GM12878 (cell line): ENCODE measurements at regions not wholly inside any gene's neighbourhood (a gene's known extent, or its start where the extent isn't known, plus 50 kb on each side); places are given as distances from the start of the nearest gene placed in this dataset.

ENCODE experiments used
- ATAC-seq: fragments of 200-7000 bp; cut with Tn5 transposase; 3 replicates; pipeline ENCODE4 v1.9.1; 2020; ENCODE audit warnings: mild to moderate bottlenecking, moderate library complexity
- BruUV-seq: library from RNA; stranded (reverse); fragments of 400-500 nt; replicated peaks from 2 replicates; lab custom pipeline; 2021; lab: Mats Ljungman, UMichigan
- CTCF ChIA-PET: fragments of 300-600 bp; sonication (Branson Sonifier 250); formaldehyde crosslinking; extraction: SDS; loops from one replicate; lab custom pipeline; 2021; ENCODE audit warnings: inconsistent platforms; lab: Yijun Ruan, JAX
- POLR2A ChIA-PET: fragments of 350-600 bp; formaldehyde crosslinking; extraction: SDS; loops from one replicate; lab custom pipeline; 2021; ENCODE audit warnings: inconsistent platforms; lab: Charles Lee
- RAD21 ChIA-PET: fragments of 300-600 bp; sonication (Branson Sonifier 250); formaldehyde crosslinking; loops from one replicate; lab custom pipeline; 2023; ENCODE audit warnings: antibody characterized with exemption; ENCODE audit not compliant: unreplicated experiment; lab: Charles Lee
- SMC1A ChIA-PET: fragments of 300-600 bp; sonication (Branson Sonifier 250); formaldehyde crosslinking; loops from one replicate; lab custom pipeline; 2023; ENCODE audit not compliant: unreplicated experiment, uncharacterized antibody; lab: Charles Lee
- DNase-seq: peaks from one replicate; pipeline ENCODE4 v3.0.0-alpha.2; 2011; ENCODE audit warnings: low read depth, low spot score
- FAIRE-seq: peaks from 3 replicates; lab custom pipeline; 2011; peaks lifted over from hg19 to GRCh38; lab: Jason Lieb, UNC
- H2AFZ ChIP-seq: 2 replicates; pipeline ENCODE4 v1.6.0; 2011; ENCODE audit warnings: low read depth, low read length, control low read depth; ENCODE audit not compliant: control insufficient read depth
- H3K27ac ChIP-seq: 2 replicates; pipeline ENCODE4 v1.5.1; 2011; ENCODE audit warnings: control low read depth; ENCODE audit not compliant: control insufficient read depth, insufficient read depth
- H3K27me3 ChIP-seq, 2 experiments: replicated peaks in 1 of 2; 2 replicates each; pipeline versions ENCODE4 v1.6.0 to v1.6.1; 2011; ENCODE audit warnings: low read length in 1 of 2; ENCODE audit not compliant: control insufficient read depth in 2 of 2, insufficient read depth in 2 of 2
- H3K36me3 ChIP-seq, 2 experiments: 2 replicates each; pipeline ENCODE4 v1.5.1; 2011; ENCODE audit warnings: low read length in 1 of 2; ENCODE audit not compliant: control insufficient read depth in 2 of 2, insufficient read depth in 2 of 2
- H3K4me1 ChIP-seq: 2 replicates; pipeline ENCODE4 v1.6.1; 2011; ENCODE audit warnings: mild to moderate bottlenecking, low read length, moderate library complexity, mixed read lengths; ENCODE audit not compliant: control insufficient read depth, insufficient read depth
- H3K4me2 ChIP-seq: 2 replicates; pipeline ENCODE4 v1.6.0; 2011; ENCODE audit warnings: control low read depth; ENCODE audit not compliant: control insufficient read depth, insufficient read depth
- H3K4me3 ChIP-seq: fragments of 200-600 bp; sonication (generic); 2 replicates; pipeline ENCODE4 v1.5.1; 2016
- H3K79me2 ChIP-seq: 2 replicates; pipeline ENCODE4 v1.6.0; 2011; ENCODE audit warnings: low read length; ENCODE audit not compliant: control insufficient read depth, insufficient read depth
- H3K9ac ChIP-seq: 2 replicates; pipeline ENCODE4 v1.8.0; 2011; ENCODE audit warnings: low read length, control low read depth, mixed read lengths; ENCODE audit not compliant: control insufficient read depth, insufficient read depth
- H3K9me3 ChIP-seq: replicated peaks from 3 replicates; pipeline ENCODE4 v1.5.1; 2011; ENCODE audit warnings: mild to moderate bottlenecking, low read length; ENCODE audit not compliant: control insufficient read depth, insufficient read depth
- H4K20me1 ChIP-seq: 2 replicates; pipeline ENCODE4 v1.6.0; 2011; ENCODE audit not compliant: control insufficient read depth, insufficient read depth
- CEBPB ChIP-seq, 2 experiments: fragments of 150-350 bp in 1 of 2; IDR thresholded peaks; 2 replicates each; pipeline ENCODE4 v1.6.1; 2012 to 2014; ENCODE audit warnings: low read depth in 2 of 2, low read length in 2 of 2, borderline replicate concordance in 1 of 2, inconsistent platforms in 1 of 2
- E2F4 ChIP-seq: IDR thresholded peaks from 2 replicates; pipeline ENCODE4 v1.6.1; 2012; ENCODE audit warnings: low read depth, low read length, improper control_type of control experiment
- KLF5 ChIP-seq: fragments of 450-650 bp; IDR thresholded peaks from 2 replicates; pipeline ENCODE4 v1.6.1; 2014; ENCODE audit warnings: mild to moderate bottlenecking; ENCODE audit not compliant: partially characterized antibody
- NFXL1 ChIP-seq: fragments of 450-650 bp; IDR thresholded peaks from 2 replicates; pipeline ENCODE4 v1.6.1; 2017; ENCODE audit warnings: antibody characterized with exemption, mild to moderate bottlenecking, borderline replicate concordance
- NFYA ChIP-seq: IDR thresholded peaks from 2 replicates; pipeline ENCODE4 v1.6.1; 2011; ENCODE audit warnings: low read depth, mild to moderate bottlenecking, low read length, improper control_type of control experiment, borderline replicate concordance
- NFYB ChIP-seq: IDR thresholded peaks from 2 replicates; pipeline ENCODE4 v1.6.1; 2011; ENCODE audit warnings: low read depth, mild to moderate bottlenecking, low read length, improper control_type of control experiment, moderate library complexity; ENCODE audit not compliant: insufficient read depth
- PBX3 ChIP-seq: IDR thresholded peaks from 2 replicates; pipeline ENCODE4 v1.6.1; 2011; ENCODE audit warnings: mild to moderate bottlenecking, low read depth, low read length, moderate library complexity; ENCODE audit not compliant: insufficient replicate concordance
- PML ChIP-seq: IDR thresholded peaks from 2 replicates; pipeline ENCODE4 v1.6.1; 2012; ENCODE audit warnings: low read length, inconsistent platforms
- SKIL ChIP-seq: fragments of 450-650 bp; IDR thresholded peaks from 2 replicates; pipeline ENCODE4 v1.6.1; 2017; ENCODE audit warnings: mild to moderate bottlenecking, low read depth, inconsistent platforms; ENCODE audit not compliant: poor library complexity, severe bottlenecking
- STAT3 ChIP-seq: IDR thresholded peaks from 2 replicates; pipeline ENCODE4 v1.6.1; 2011; ENCODE audit warnings: low read depth, low read length, improper control_type of control experiment
- WGBS: methylation state at CpG from one replicate; pipeline ENCODE4 v1.1.6; 2016; ENCODE audit warnings: low lambda C conversion rate; ENCODE audit not compliant: insufficient replicate concordance, insufficient coverage; ENCODE audit errors: missing lambda C conversion rate; 5-methylcytosine and 5-hydroxymethylcytosine counted together
- in situ Hi-C: fragments of 300-500 bp; cut with MboI; formaldehyde crosslinking; loops from 9 replicates; pipeline ENCODE4 v1.14.3; 2018; ENCODE audit warnings: mixed read lengths
- intact Hi-C: fragments of 100-400 bp; cut with micrococcal nuclease; formaldehyde crosslinking; loops from one replicate; pipeline ENCODE4 v1.14.2; 2022; ENCODE audit not compliant: unreplicated experiment
- TF ChIP-seq, protein P1 (sequence below): fragments of 450-650 bp; IDR thresholded peaks from 2 replicates; pipeline ENCODE4 v1.6.1; 2018; ENCODE audit warnings: borderline replicate concordance, mild to moderate bottlenecking; ENCODE audit not compliant: partially characterized antibody

DNA sequence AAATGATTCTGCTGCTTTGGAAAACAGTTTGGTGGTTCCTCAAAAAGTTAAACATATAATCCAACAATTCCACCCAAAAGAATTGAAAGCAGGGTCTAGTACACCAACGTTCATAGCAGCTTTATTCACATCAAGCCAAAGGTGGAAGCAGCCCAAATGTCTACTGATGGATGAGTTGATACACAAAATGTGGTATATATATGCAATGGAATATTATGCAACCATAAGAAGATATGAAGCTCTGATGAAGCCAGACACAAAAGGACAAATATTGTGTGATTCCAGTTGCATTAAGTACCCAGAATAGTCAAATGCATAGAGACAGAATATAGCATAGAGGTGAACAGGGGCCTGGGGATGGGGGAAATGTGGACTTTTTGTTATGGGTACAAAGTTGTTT is 269.3 kb downstream of the METTL4 start (continued):
- TF ChIP-seq NFYB: no peak

GRCh38 chr18:2302628-2303516 is 268.4 kb downstream of the METTL4 start:
- ChIA-PET SMC1A (no interaction called here), CTCF (no interaction called here), POLR2A (no interaction called here), RAD21 (no interaction called here)
- Histone ChIP-seq H2AFZ (no peak overlapping the region), H3K27ac (no peak overlapping the region), H3K9ac (no peak overlapping the region), H3K36me3 (no peaks in the 10 kb centered on the region), H3K4me3 (no peak overlapping the region), H3K4me2 (no peak overlapping the region), H3K79me2 (no peaks in the 10 kb centered on the region), H4K20me1 (no peaks in the 10 kb centered on the region), H3K27me3 (no peaks in the 10 kb centered on the region), H3K9me3 (no peaks in the 10 kb centered on the region), H3K4me1 (no peaks in the 10 kb centered on the region)
- no peak for FAIRE-seq
- no peak for ATAC-seq
- DNase-seq: no peak
- in situ Hi-C loops: no loop called here
- BruUV-seq: no TSS peak
- intact Hi-C loops: no loop called here
- 37% methylated on average over 10 of the region's 10 CpGs for WGBS
- TF ChIP-seq CEBPB (IDR thresholded peaks at IDR 0.05; ENCODE audit: borderline replicate concordance in 1 of 2, low read depth in 2 of 2, low read length in 2 of 2) (no peak), STAT3 (no peak), SKIL (no peak), NFXL1 (no peak), NFYA (no peak), E2F4 (no peak), KLF5 (no peak), PBX3 (no peak), PML (no peak)
- TF ChIP-seq, protein P1, sequence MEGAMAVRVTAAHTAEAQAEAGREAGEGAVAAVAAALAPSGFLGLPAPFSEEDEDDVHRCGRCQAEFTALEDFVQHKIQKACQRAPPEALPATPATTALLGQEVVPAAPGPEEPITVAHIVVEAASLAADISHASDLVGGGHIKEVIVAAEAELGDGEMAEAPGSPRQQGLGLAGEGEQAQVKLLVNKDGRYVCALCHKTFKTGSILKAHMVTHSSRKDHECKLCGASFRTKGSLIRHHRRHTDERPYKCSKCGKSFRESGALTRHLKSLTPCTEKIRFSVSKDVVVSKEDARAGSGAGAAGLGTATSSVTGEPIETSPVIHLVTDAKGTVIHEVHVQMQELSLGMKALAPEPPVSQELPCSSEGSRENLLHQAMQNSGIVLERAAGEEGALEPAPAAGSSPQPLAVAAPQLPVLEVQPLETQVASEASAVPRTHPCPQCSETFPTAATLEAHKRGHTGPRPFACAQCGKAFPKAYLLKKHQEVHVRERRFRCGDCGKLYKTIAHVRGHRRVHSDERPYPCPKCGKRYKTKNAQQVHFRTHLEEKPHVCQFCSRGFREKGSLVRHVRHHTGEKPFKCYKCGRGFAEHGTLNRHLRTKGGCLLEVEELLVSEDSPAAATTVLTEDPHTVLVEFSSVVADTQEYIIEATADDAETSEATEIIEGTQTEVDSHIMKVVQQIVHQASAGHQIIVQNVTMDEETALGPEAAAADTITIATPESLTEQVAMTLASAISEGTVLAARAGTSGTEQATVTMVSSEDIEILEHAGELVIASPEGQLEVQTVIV: no peak
